NCI-H526 treated with DMSO at 0.1 percent for 48 hours (cell line): ENCODE measurements at regions not wholly inside any gene's neighbourhood (a gene's known extent, or its start where the extent isn't known, plus 50 kb on each side); places are given as distances from the start of the nearest gene placed in this dataset.

Experiments
- DNase-seq: peaks from one replicate; lab custom pipeline; 2025; lab: John Stamatoyannopoulos, UW

DNA sequence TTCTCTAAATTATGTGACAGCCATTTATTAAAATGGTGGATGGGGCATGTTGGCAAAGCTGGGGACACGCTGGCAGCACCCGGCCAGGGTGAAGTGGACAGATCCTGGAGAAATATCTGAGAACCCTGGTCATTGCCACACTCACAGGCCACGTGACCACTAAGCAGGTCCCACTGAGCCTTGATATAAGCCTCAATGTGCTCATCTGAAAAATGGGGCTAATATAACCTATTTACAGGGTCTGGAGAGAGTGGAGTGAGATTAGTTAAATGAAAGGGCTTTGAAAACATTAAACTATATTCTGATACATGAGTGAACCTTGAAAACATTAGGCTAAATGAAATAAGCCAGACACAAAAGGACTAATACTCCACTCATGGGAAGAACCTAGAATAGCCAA is 108.9 kb downstream of the RBFOX3 start:
- no peak for DNase-seq

DNA sequence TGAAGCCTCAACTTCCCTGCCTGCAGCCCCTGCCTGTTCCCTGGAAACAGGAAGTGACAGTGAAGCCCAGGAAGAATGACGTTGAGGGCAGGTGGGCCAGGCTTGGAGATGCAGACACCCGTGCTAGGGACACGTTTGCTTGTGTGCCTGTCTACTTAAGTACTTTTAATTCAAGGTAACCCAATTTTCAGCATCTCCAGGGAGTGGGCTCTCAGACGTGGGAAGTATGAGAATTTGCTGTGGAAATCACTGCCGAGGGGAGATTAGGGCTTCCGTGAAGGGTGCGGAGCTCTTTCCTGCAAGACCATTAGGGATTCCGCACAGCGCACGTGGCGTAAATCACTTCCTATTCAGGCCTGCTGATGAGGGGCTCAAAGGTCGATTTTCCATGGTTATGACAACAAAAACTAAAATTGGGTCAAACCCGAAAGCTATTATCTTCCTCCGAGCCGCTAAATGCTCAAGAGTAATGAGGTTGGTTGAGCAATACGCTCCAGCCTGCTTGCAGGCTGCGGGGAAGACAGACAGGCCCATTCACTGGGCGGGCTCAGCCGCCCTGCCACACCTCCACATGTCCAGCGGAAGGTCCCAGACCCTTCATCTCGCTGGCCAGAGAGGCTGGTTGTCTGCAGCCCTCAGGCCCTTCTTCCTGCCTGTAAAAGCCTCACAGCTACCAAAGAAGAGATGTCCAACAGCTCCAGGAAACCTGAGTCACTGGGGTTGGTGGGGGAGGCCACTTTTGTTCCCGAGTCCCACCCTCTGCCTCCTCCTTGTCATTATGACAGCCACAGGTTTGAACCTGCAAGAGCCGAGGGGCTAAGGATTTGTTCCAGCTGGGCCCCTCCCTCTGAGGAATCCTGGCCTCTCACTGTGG is 109.9 kb downstream of the RBFOX3 start:
- DNase-seq = no peak

DNA sequence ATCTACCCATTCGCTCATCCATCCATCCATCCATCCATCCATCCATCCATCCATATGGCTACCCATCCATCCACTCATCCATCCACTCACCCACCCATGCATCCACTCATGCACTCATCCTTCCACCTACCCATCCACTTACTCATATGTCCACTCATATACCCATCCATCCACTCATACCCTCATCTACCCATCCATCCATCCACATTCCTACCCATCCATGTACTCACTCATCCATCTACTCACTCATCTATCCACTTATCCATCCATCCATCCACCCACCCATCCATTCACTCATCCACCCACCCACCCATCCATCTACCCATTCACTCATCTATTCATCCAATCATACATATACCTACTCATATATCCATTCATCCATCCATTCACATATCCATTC is 112.0 kb downstream of the RBFOX3 start:
- DNase-seq = no peak

DNA sequence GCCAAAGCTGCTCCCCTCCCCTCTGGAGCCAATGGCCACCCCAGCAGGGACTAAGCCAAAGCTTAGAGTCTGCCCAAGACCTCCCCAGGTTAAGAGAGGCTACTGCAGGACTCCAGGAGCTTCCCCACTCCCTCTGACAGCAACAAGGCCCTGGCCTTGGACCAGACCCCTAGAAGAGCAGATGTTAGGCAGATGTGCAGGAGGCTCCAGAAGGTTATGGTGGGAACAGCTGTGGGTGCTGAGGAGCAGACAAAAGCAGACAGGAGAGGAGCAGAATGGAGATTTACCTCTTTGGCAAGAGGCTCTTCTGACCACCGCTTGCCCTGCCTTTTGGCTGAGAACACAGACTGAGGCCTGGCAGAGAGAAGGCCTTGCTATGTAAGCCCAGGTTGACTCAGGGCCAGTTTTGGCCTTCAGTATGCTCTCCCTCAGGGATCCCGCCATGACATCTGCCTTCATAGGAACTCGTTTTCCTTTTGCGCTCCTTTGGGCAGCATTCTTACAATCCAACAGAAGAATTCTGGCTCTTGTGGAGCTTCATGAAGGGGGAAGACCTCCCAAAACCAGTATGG is 113.0 kb downstream of the RBFOX3 start:
- no peak for DNase-seq

DNA sequence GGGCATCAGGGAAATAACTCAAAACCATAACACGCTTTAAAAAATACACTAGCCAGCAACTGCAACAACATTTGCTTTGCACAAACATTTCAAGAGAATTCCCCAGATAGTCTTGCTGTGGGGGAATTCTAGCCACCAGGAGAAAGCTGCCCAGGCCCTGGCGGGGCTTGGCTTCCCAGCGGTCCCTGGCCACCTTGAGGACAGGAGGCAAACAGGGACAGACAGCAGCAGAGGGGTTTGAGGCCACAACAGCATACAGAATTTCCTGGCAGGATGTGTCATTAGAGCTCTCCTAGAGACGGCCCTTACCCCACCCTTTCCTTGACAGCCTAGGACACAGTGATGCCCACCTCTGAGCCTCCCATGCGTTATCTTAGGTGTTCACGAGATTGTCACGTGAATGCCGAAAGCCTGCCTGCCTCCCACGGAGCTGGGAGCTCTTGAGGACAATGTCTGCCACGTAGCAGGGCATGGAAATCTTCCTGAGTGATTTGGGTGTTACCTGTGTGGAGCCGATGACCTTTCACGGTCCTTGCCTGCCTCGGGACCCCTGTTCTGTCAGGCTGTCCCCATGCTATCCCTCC is 114.3 kb downstream of the RBFOX3 start:
- no peak for DNase-seq

DNA sequence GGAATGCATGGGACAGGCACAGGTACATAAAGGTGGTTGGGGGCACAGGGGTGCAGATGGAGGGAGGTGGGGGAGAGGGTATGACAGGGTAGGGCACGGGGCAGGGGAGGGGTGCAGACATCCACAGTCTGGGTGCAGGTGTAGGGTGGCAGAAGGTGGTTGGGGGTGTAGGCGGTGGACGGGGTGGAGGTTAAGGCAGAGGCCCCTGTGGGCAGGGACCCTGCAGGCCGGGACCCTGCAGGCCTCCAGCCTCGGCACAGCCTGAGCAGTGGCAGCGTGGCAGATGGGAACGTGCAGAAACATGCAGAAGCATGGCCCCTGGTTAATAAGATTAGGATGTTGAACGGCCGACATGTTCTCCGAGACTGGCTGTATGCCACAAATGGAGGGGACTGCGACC is 115.2 kb downstream of the RBFOX3 start:
- DNase-seq = no peak

DNA sequence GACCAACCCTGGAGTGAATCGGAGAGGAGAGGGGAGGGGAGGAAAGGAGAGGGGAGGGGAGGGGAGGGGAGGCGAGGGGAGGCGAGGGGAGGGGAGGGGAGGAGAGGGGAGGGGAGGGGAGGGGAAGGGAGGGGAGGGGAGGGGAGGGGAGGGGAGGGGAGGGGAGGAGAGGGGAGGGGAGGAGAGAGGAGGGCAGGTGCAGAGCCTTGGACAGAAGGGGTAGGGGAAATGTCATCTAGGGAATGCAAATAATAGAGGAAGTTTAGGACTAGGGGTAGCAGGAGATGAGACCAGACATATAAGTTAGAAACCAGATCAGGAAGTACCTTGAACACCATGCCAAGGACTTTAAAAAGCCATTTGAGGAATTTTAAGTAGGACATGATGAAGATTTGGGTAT is 119.8 kb downstream of the RBFOX3 start:
- no peak for DNase-seq

DNA sequence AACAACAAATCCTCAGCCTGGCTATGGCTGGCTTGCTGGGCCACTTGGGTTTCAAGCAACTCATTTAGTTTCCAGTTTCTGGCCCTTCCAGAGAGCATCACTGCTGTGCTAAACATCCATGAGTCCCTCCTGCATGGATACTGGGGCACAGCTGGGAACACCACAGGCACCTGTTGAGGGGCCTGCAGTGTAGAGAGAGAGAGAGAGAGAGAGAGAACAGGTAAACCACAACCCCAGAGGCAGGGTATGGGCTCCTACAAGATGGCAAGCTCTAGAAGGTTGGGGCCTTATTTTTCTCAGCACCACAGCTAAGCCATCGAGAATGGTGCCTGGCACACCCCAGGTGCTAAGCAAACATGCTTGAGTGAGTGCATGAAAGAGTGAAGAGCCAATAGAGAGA is 120.3 kb downstream of the RBFOX3 start:
- no peak for DNase-seq

DNA sequence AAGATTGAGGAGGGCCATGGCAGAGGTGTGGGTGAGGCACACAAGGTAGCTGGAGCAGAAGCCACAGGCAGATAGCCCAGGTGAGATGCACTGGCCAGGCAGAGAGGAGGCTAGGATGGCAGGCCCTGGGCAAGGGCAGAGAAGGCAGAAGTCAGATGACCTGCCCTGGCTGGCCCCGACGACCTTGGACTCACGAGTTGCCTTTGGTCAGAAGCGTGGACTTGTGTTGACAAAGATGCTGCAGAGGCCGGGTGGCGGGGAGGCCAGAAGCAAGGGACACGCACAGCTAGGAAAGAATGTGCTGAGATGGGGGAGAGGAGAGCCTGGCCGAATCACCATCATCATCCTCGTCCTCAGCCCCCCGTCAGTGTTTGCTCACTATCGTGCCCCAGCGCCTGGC is 123.7 kb downstream of the RBFOX3 start:
- DNase-seq = no peak

DNA sequence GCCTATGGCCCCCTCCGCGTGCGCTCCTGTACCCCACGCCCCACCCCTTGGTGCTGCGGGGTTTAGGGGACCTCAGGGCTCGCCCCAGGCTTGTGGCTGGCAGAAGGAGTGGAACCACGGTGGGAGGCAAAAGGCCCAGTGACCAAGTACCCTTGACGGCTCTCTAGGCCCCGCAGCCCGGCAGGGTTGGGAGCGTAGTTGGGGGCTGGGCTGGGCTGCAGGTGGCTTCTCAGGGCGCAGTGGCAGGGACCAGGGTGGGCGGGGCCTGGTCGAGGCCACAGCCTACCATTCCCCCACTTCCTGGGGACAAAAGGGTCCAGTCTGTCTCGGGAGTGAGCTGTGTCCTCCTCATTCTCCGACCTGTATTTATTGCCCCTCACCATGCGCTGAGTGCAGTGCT is 124.9 kb downstream of the RBFOX3 start:
- no peak for DNase-seq

DNA sequence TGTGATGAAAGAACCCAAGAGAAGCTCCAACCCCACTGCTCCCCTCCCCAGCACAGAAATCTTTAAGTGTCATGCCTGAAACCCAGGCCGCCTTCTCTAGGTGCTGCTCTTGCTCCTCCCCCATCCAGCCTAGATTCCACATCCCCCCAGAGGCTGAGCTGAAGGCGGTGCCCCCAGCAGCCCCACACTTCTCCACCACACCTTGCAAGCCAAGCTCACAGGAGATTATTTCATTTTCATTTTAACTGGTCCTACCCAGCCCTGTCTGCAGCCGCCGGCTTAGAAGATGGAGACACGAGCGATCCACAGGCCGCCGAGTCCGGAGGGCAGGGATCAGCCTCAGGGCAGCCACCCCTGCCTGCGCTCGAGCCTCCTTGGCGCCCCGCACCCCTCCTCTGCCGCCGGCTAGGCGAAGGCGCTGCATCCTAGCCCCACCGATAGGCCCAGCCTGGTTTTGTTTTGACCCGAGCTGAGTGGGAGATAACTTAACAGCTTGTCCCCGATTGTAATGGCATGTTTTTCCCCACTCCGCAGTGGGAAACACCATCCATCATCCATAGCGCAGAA is 125.3 kb downstream of the RBFOX3 start:
- DNase-seq = no peak

DNA sequence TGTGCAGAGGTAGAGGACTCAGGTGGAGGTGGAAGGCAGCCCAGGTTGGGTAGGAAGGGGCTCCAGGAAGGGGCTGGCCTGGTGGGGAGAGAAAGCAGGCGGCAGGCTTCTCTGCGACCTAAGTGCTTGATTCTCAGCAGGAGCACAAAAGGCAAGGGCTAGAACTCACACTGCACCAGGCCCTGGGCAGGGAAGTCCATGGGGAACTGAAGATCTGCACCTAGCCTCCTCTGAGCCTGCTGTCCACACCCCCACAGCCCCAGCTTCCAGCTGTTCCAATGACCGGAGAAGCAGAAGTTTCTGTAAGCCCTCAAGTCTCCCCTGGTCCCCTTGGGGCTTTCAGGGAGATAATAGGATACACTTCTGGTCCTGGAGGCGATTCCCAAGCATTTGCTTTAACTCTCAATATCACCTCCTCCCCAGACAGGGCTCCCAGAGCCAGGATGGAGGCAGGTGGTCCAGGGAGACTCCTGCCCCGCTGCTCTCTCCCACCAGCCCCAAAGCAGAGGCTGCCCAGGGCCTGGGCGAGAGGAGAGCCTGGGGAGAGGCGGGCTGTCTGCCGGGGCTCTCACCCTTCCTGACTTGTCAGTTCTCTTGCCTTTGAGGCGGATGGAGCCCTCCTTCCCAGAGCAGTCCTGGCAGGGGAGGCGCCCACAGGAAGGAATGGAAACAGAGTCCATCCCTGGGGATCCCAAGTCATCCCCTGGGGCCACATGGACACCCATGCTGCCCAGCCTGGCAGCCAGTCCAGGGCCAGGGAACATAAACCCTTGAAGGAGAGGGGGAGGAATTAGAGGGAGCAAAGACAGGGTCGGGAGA is 126.0 kb downstream of the RBFOX3 start:
- no peak for DNase-seq

DNA sequence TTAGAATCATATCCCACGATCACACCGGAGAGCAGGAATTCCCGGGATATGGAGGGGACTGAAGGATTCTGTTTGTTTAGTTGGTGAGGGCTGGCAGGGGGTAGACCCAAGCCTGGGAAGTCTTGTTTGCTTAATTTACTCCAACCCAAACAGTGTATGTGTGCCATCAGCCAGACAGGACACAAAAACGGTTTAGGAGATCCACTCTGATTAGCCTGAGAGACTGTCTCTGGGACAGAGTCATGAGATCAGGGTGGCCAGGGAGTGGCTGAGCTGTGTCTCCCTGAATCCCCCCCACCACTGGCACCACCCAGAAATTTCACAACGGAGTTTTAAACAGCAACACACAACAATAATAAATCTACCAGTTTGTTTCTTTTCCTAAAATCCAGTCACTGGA is 127.0 kb downstream of the RBFOX3 start:
- DNase-seq = no peak

DNA sequence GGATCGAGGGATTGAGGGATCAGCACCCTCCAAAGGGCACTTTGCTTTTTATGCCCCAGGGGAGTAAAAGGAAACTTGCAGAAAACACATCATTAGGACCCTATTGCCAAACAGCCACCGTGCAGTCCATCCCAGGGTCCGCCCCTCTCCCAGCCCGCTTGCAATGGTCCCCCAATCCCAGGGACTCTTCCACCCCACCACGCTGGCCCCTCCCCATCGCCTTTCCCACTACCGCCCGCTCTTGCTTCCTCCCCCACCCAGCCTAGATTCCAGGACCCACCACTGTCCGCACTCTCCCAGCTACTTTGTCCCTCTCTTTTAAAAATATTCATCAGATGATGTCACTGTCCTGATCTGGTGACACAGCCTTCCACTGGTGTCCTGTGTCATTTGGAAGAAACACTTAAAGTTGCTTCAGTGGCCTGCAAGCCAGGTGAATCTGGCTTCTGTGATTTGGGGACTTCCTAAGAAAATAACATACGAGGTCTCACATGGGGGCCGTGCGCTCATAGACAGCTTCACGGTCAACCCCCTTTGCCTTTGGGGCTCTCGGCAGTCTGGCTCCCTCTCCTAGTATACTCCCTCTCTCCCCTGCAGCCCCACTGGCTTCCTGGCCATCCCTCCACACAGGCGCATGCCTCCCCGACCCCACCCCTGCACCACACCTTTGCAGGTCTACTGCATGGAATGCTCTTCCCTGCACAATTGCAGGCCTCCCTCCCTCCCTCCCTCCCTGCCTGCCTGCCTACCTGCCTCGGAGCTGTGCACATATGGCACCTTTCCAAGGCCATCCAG is 127.9 kb downstream of the RBFOX3 start:
- no peak for DNase-seq

DNA sequence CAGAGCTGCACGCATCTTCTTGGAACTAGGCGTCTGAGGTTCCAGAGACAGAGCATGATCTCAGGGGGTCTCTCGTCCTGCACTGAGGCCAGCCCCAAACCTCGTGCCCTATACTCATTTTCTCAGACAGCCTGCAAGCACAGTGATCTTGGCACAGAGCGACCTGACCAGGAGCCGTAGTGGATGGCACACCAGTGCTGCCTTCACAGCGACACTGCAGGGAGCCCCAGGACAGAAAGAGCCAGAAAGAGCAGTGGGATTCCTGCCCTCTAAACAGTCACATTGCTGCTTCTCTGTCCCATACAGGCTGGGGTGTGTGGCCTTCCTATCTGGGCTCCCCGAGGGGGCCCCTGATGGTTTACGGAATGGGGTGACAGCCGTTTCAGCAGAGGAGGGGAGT is 131.0 kb downstream of the RBFOX3 start:
- no peak for DNase-seq

DNA sequence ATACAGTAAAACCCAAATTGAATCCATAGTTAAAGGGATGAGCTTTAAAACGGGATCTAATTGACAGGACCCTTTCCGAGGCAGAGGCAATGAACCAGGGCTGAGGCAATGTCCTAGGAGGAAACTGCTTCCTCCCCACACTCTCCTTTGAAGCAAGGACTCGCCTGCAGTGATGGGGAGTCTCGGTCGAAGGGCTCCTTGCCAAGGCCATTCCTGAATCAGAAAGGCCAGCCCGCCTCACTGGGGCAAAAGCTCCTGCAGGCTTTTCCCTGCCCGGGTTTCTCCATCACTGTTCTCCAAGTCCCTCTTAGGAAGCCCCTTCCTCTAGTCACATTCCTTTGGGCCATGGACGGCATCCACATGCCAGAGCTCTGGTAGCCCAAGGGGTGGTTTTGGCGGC is 132.0 kb downstream of the RBFOX3 start:
- DNase-seq = no peak

DNA sequence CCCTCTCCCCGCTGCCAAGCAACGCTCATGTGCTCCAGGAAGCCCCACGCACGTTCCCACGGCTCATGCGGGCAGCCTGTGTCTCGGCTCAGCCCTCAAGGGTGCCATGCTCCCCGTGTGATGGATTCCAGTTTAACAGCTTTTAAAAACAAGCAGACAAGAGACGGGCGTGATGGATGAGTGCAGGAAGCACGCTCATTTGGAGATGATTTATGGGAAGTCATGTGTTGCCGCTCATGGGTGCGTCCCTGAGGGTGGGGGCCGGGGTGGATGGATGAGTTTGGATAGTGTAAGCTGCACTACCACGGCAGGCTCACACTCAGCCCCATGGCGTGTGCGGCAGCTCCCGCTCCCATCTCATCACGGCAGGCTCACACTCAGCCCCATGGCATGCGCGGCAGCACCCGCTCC is 132.8 kb downstream of the RBFOX3 start:
- DNase-seq = no peak

DNA sequence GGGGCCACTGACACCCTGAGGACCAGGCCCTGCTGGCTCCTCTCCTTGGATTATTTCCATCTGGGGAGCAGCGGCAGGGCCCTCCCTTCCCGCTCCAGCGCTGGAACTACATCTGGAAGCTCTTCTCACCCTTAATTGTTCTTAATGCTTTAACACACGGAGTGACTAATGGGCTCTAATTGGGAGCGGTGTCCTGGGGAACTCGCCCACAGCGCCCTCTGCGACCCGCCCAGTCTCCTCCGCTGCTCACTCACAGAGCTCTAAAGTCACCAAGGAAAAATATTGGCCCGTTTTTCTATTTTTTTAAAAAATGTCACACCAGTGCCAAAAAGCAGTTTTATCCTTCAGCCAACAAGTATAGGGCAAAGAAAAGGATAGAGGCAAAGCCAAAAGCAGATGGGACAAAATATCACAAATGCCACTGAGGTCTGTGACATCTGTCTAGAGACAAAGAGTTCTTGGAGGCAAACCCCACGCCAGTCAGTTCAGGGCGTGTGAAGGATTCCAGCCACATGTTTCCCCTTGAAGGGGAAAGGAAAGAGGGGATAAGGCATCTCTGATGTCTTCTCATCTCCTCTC is 134.7 kb downstream of the RBFOX3 start:
- DNase-seq = no peak

DNA sequence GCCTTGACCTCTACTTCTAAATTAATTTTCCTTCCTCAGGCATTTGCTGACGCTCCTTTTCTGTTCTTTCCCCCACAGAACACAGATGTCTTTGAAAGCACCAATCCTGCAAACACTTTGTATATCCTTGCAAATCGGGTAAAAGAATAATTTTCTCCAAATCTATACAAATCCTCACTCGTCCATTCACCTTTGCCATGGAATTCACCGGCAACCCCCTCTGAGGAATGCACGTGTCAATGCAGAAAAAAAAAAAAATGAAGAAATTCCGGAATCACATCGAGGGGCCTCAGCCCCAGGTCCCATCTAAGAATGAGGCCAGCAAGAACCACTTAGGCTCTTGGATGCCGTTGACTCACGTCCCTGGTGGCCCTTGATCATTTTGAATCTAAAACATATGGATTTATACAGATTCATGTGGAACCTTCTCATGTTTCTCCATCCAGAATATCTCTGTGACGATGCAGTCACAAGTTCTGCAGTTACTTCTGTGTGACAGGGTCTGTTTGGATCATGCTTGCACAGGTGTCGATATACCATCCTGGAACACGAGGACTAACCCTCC is 136.9 kb downstream of the RBFOX3 start:
- no peak for DNase-seq

DNA sequence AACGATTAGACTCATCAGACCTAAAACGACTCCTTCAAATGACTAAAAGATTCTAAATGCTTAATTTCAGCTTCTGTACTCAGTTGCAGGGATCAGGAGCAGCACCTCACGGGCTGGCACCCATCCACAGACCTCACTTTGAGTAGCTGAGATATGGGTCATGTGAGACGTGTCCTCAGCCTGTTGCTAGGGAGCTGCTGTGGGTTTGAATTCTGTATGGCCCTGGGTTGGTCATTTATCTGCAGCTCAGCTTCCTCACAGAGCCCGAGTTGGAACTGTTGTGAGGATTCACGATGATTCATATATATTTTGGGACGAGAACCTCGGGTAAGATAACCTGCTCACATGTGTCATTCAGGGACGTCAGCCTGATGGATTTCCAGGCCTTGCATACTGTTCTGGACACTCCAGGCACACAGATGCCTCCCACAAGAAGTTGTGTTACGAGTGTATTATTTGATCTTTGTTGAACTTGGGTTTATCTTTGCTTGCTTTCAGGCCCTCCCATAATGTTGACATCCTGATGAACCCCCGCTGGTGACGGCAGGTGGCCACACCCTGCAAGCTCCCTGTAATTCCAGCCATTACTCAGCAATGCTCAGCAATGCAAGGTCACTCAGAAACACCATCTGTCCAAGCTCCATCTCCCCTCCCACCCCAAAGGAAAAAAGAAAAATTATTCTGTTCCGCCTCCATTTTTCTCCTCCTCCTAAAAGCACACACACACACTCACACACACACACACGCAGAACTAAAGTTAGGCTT is 137.6 kb downstream of the RBFOX3 start:
- no peak for DNase-seq
